Caco-2 (cell line): ENCODE measurements at regions not wholly inside any gene's neighbourhood (a gene's known extent, or its start where the extent isn't known, plus 50 kb on each side); places are given as distances from the start of the nearest gene placed in this dataset.

Source experiments
- BruUV-seq: library from RNA; stranded (reverse); fragments of 400-500 nt; replicated peaks from 2 replicates; lab custom pipeline; 2021; lab: Mats Ljungman, UMichigan
- CTCF ChIA-PET: fragments of 300-600 bp; sonication (Branson Sonifier 250); formaldehyde crosslinking; loops from one replicate; lab custom pipeline; 2022; ENCODE audit warnings: antibody characterized with exemption; lab: Charles Lee
- POLR2A ChIA-PET: fragments of 300-600 bp; sonication (Branson Sonifier 250); formaldehyde crosslinking; loops from one replicate; lab custom pipeline; 2022; ENCODE audit warnings: antibody characterized with exemption; lab: Charles Lee
- DNase-seq, 2 experiments: peaks; one replicate each; pipeline versions ENCODE4 v3.0.0 to v3.0.0-alpha.2; 2020 to 2022
- H3K27me3 ChIP-seq: replicated peaks from 2 replicates; pipeline ENCODE4 v1.6.0; 2011; ENCODE audit warnings: low read length; ENCODE audit not compliant: control insufficient read depth, insufficient read depth
- H3K36me3 ChIP-seq: 2 replicates; pipeline ENCODE4 v1.5.1; 2011; ENCODE audit warnings: low read length; ENCODE audit not compliant: control insufficient read depth, insufficient read depth
- H3K4me1 ChIP-seq: fragments of 250-450 bp; sonication (Bioruptor Pico); 2 replicates; pipeline ENCODE4 v1.5.1; 2020; ENCODE audit warnings: mild to moderate bottlenecking
- H3K4me3 ChIP-seq: 2 replicates; pipeline ENCODE4 v1.5.1; 2011; ENCODE audit warnings: low read depth, mild to moderate bottlenecking, control low read depth, low read length
- H3K9me3 ChIP-seq: fragments of 250-450 bp; sonication (Bioruptor Pico); 2 replicates; pipeline ENCODE4 v1.5.1; 2020; ENCODE audit warnings: mild to moderate bottlenecking, moderate library complexity
- H3K27ac Mint-ChIP-seq: one replicate; pipeline ENCODE4 v1.8.0; 2022; ENCODE audit warnings: mixed read lengths; ENCODE audit not compliant: unreplicated experiment
- H3K27me3 Mint-ChIP-seq: one replicate; pipeline ENCODE4 v1.8.0; 2022; ENCODE audit warnings: mixed read lengths; ENCODE audit not compliant: insufficient read depth, unreplicated experiment
- H3K36me3 Mint-ChIP-seq: one replicate; pipeline ENCODE4 v1.8.0; 2022; ENCODE audit warnings: mild to moderate bottlenecking, mixed read lengths; ENCODE audit not compliant: insufficient read depth, unreplicated experiment
- H3K4me1 Mint-ChIP-seq: one replicate; pipeline ENCODE4 v1.8.0; 2022; ENCODE audit warnings: low read depth, mixed read lengths; ENCODE audit not compliant: unreplicated experiment
- H3K4me3 Mint-ChIP-seq: one replicate; pipeline ENCODE4 v1.8.0; 2022; ENCODE audit warnings: mild to moderate bottlenecking, moderate library complexity, mixed read lengths; ENCODE audit not compliant: unreplicated experiment
- H3K9me3 Mint-ChIP-seq: one replicate; pipeline ENCODE4 v1.8.0; 2022; ENCODE audit warnings: mixed read lengths; ENCODE audit not compliant: unreplicated experiment
- intact Hi-C: fragments of 100-400 bp; cut with micrococcal nuclease; formaldehyde crosslinking; loops from one replicate; pipeline ENCODE4 v1.10.0; 2022; ENCODE audit not compliant: unreplicated experiment
- TF ChIP-seq, protein P1 (sequence below), 2 experiments: fragments of 200-600 bp in 1 of 2; IDR thresholded peaks; 1 replicate in 1 of 2; 2 replicates in 1 of 2; pipeline versions ENCODE4 v1.5.1 to v1.8.0; 2011 to 2022; ENCODE audit warnings: antibody characterized with exemption in 1 of 2, control low read depth in 1 of 2, inconsistent platforms in 1 of 2, low read depth in 1 of 2, low read length in 1 of 2, mild to moderate bottlenecking in 1 of 2, moderate library complexity in 1 of 2; ENCODE audit not compliant: insufficient read depth in 1 of 2, severe bottlenecking in 1 of 2, unreplicated experiment in 1 of 2

DNA sequence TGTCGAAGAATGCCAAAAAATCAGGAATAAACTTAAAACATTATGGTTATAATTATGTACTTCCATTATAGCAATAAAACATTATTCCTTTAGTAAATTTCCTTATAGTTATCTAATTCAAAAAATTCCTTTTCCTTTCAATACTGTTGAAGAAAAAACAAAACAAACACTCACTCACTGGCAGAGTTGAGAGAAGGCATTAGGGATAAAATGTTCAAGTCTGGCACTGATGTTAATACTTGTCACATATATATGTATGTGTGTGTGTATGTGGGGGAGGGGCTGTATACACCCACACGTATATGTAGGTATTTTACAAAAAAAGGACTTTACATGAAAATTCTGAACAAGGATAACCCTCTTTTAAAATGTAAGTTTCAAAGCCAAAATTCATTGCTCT, 150.2 kb upstream of the MEOX2 start:
- no peaks in the 10 kb centered on the region for H3K36me3 ChIP-seq
- no peak overlapping the region for H3K4me3 ChIP-seq
- TF ChIP-seq, protein P1, sequence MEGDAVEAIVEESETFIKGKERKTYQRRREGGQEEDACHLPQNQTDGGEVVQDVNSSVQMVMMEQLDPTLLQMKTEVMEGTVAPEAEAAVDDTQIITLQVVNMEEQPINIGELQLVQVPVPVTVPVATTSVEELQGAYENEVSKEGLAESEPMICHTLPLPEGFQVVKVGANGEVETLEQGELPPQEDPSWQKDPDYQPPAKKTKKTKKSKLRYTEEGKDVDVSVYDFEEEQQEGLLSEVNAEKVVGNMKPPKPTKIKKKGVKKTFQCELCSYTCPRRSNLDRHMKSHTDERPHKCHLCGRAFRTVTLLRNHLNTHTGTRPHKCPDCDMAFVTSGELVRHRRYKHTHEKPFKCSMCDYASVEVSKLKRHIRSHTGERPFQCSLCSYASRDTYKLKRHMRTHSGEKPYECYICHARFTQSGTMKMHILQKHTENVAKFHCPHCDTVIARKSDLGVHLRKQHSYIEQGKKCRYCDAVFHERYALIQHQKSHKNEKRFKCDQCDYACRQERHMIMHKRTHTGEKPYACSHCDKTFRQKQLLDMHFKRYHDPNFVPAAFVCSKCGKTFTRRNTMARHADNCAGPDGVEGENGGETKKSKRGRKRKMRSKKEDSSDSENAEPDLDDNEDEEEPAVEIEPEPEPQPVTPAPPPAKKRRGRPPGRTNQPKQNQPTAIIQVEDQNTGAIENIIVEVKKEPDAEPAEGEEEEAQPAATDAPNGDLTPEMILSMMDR (IDR thresholded peaks at IDR 0.05; ENCODE audit: insufficient read depth in 1 of 2, low read depth in 1 of 2, low read length in 1 of 2, severe bottlenecking in 1 of 2, unreplicated experiment in 1 of 2): no peak
- no peaks in the 10 kb centered on the region for H3K9me3 ChIP-seq
- intact Hi-C loops: no loop called here
- H3K9me3 Mint-ChIP-seq: no peaks in the 10 kb centered on the region
- no peaks in the 10 kb centered on the region for H3K4me1 ChIP-seq
- ChIA-PET POLR2A (no interaction called here), CTCF (interaction anchor here (0.6 to 0.7 kb wide), 2 partner anchors 53 to 773 kb away, joined by 3 read pairs; no protein-coding TSS in a partner anchor)
- H3K27ac Mint-ChIP-seq: no peak overlapping the region
- BruUV-seq: no TSS peak
- no peaks in the 10 kb centered on the region for H3K27me3 Mint-ChIP-seq
- no peaks in the 10 kb centered on the region for H3K36me3 Mint-ChIP-seq
- no peaks in the 10 kb centered on the region for H3K27me3 ChIP-seq
- no peak overlapping the region for H3K4me3 Mint-ChIP-seq
- no peak for DNase-seq
- no peaks in the 10 kb centered on the region for H3K4me1 Mint-ChIP-seq

DNA sequence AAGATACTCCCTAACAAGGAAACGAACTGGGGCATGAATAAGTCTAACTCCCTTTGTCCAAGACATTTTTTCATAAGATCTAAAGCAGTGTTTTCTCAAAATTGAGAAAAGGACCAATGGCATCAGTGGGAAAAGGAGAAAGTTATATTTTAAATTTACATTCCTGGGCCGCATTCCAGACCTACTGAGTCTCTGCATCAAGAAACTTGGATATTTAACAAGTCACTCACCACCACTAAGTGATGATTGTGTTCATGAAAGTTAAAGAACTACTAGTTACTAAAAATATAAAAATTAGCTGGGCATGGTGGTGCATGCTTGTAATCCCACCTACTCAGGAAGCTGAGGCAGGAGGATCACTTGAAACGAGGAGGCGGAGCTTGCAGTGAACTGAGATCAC, 149.6 kb upstream of the MEOX2 start:
- Histone ChIP-seq H3K4me1 (no peaks in the 10 kb centered on the region), H3K36me3 (no peaks in the 10 kb centered on the region), H3K4me3 (no peak overlapping the region), H3K27me3 (no peaks in the 10 kb centered on the region), H3K9me3 (no peaks in the 10 kb centered on the region)
- POLR2A ChIA-PET: no interaction called here
- BruUV-seq: no TSS peak
- CTCF ChIA-PET: no interaction called here
- H3K36me3 Mint-ChIP-seq: no peaks in the 10 kb centered on the region
- no peaks in the 10 kb centered on the region for H3K27me3 Mint-ChIP-seq
- no peaks in the 10 kb centered on the region for H3K4me1 Mint-ChIP-seq
- TF ChIP-seq, protein P1 (IDR thresholded peaks at IDR 0.05; ENCODE audit: insufficient read depth in 1 of 2, low read depth in 1 of 2, low read length in 1 of 2, severe bottlenecking in 1 of 2, unreplicated experiment in 1 of 2): no peak
- intact Hi-C loops: no loop called here
- no peak overlapping the region for H3K27ac Mint-ChIP-seq
- no peak overlapping the region for H3K4me3 Mint-ChIP-seq
- no peak for DNase-seq
- no peaks in the 10 kb centered on the region for H3K9me3 Mint-ChIP-seq

DNA sequence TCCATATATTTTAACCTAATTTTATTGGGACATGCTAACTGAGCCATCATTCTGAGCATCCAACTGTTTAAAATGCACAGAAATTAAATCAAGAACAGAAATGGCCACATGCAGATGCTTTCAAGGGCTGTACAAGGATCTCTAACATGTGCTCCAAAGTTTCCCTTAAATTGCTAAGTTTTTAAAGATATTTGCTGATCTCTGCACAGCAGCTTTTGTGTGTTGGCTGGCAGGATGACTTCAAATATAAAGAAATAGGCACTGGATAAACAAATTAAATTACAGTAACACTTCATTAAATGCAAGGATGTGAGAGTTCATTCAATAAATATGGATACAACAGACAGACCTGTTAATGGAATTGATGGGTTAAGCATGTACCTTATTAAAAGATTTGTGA, 148.0 kb upstream of the MEOX2 start:
- Mint-ChIP-seq H3K27me3 (no peaks in the 10 kb centered on the region), H3K4me1 (no peaks in the 10 kb centered on the region), H3K36me3 (no peaks in the 10 kb centered on the region), H3K27ac (no peak overlapping the region), H3K4me3 (no peak overlapping the region), H3K9me3 (no peaks in the 10 kb centered on the region)
- no TSS peak for BruUV-seq
- POLR2A ChIA-PET: no interaction called here
- TF ChIP-seq, protein P1 (IDR thresholded peaks at IDR 0.05; ENCODE audit: insufficient read depth in 1 of 2, low read depth in 1 of 2, low read length in 1 of 2, severe bottlenecking in 1 of 2, unreplicated experiment in 1 of 2): no peak
- CTCF ChIA-PET: no interaction called here
- Histone ChIP-seq H3K36me3 (no peaks in the 10 kb centered on the region), H3K27me3 (no peaks in the 10 kb centered on the region), H3K9me3 (no peaks in the 10 kb centered on the region), H3K4me1 (no peaks in the 10 kb centered on the region), H3K4me3 (no peak overlapping the region)
- intact Hi-C loops: no loop called here
- no peak for DNase-seq
